GM18511 (cell line): ENCODE measurements at regions not wholly inside any gene's neighbourhood (a gene's known extent, or its start where the extent isn't known, plus 50 kb on each side); places are given as distances from the start of the nearest gene placed in this dataset.

Experiments used
- ATAC-seq: cut with Tn5 transposase; IDR thresholded peaks from one replicate; pipeline ENCODE4 v1.9.1; 2021; ENCODE audit warnings: mild to moderate bottlenecking, moderate library complexity; ENCODE audit not compliant: unreplicated experiment

DNA sequence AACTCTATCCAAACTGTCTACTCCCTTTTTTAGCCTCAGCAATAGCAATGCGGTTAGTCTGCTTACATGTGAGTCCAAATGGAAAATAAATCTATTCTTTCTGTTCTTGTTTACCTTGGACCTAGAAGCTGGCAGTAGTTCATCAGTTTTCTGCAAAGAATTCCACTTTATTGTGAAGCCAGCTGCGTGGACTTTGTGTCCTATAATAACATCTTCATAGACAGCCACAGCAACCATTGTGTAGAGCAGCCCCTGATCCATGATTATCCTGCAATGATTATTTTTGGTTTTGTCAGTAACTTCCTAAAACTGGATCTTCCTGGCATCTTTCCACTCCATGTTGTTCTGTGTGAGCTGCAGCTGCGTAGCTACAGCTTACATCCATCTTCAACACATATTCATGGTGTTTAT, 408.7 kb downstream of the NUF2 start:
- no peak for ATAC-seq

DNA sequence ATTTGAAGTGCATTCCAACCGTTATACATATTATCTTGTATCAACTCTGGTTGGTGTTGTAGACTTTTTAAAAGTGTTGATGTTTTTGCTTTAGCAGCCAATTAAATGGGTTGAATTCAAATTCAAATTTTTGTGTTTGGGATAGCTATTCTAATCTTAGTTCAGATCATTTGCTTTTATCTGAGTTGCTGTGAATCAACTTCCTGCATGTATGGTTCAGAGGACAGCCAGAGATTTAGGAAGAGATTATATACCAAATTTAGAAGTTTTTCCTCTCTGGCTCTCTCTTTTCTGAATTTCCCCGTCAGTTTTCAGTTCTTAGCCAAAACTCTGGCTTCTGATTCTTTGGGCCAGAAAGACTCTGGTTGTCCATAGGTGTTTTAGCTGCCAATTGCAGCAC, 415.5 kb downstream of the NUF2 start:
- no peak for ATAC-seq

DNA sequence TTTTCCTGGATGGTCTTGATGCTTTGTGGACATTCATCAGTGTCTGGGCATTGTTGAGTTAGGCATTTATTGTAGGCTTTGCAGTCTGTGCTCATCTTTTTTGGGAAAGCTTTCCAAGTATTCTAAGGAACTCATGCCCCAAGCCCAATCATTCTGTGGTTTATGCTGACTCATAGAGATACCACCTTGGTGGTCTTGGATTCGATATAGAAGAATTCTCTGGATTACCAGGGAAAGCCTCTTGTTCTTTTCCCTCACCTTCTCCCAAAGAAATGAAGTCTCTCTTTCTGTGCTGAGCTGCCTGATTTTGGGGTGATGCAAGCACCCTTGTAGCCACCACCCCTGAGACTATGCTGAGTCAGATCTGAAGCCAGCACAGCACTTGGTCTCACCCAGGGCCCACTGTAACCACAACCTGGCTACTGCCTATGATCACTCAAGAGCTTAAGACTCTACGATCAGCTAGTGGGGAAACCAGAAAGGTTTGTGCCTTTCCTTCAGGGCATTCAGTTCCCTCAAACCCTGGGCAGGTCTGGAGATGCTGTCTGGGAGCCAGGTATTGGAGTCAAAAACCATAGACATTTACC, 422.6 kb downstream of the NUF2 start:
- no peak for ATAC-seq

DNA sequence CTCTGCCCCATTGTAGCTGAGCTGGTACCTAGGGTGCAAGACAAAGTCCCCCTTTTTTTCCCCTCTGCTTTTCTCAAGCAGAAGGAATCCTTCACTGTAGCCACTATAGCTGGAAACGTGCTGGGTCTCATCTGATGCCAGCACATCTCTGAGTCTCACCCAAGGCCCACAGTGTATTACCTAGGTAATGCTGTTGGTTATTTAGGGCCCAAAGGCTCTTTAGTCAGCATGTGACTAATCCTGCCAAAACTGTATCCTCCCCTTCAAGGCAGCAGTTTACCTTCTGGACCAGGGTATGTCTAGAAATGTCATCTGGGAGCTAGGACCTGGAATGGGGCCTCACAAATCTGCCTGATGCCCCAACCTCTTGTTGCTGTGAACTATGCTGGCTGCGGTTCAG, 423.4 kb downstream of the NUF2 start:
- no peak for ATAC-seq

DNA sequence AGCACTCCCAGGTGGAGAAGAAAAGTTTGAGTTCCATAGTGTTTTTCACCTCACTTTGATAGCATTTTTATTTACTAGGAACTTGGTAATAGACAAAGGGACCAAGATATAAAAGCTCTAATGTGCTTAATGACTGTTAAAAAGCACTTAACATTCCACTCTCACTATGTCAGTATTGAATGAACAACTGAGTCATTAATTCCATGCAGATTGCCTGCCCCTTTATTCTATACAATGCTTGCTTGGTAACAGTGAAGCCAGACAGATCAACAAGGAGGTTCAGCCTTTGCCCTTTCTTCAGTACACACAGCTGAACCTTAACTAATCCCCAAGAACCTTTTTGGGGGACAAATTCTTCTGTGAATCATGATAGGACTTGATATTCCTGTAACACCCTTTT, 425.5 kb downstream of the NUF2 start:
- no peak for ATAC-seq

DNA sequence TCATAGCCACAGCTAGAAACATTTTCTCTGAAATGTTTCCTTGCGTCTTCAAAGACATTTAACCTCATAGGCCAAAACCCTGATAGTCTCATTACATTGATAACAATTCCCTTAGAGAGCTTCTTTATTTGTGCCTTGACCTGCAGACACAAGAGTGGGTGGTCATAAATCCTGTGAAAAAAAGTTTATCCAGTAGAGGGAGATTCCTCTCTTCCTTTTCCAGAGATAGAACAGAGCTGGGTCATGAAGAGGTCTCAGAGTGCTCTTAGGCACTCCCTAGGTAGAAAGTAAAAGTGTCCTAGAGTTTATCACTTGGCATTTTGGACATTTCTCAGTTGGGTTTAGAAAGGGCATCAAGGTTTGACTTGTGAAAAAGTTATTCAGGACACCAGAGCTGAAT, 426.1 kb downstream of the NUF2 start:
- no peak for ATAC-seq

DNA sequence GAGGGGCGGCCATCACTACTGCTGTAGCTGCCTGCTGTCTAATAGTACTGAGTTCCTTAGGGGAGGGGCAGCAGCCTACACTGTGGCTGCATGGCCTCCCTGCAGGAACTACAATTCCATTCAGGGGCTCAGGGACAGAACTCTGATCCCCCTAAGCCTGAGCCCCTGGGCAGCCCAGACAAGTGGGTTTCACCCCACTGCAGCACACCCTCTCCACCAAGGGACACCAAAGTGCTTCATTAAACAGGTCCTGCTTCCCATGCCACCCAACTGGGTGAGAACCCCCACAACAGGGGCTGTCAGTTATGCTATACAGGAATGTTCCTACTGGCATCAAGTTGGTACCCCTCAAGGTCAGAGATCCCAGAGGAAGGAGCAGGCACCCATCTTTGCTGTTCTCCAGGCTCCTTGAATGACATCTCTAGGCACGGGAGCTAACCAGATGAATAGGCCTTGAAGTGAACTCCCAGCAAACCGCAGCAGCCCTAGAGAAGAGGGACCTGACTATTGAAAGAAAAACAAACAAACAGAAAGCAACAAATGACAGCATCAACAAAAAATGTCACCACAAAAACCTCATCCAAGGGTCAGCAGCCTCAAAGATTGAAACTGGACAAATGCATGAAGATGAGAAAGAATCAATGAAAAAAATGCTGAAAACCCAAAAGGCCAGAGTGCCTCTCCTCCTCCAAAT, 437.4 kb downstream of the NUF2 start:
- no peak for ATAC-seq

DNA sequence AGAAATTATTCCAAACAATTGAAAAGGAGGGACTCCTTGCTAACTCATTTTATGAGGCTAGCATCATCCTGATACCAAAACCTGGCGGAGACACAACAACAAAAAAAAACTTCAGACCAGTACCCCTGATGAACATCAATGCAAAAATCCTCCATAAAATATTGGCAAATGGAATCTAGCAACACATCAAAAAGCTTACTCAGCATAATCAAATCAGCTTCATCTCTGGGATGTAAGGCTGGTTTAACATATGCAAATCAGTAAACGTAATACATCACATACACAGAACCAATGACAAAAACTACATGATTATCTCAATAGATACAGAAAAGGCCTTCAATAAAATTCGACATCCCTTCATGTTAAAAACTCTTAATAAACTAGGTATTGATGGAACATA, 440.1 kb downstream of the NUF2 start:
- no peak for ATAC-seq

DNA sequence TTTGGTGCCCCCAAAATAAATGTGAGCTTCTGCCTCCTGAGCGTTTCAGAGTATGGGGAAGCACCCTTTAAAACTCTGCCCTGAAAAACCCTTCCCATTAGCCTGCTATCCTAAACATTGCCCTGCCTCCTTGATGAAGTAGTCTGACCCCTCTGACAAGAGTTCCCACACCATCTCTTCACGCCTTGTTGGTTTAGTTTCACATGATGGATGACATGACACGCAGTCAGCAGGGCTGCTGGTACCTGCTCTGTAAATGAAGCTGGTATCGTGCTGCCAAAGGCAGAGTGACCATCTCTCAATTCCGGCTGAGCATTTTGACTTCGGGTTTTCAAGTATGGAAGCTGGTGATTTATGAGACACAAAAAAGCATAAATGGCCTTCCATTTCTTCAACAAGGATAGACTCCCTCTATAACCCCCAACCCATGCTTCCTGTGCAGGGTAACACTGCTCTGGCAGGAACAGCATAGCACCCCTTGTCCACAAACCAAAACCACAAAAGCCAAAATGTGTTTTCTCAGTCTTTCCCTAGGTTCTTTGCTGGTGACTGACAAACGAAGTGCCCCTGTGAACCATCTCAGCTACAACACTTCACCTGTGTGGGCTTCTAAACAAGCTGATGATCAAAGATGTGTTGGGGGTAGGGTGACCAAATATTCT, 444.6 kb downstream of the NUF2 start:
- no peak for ATAC-seq

DNA sequence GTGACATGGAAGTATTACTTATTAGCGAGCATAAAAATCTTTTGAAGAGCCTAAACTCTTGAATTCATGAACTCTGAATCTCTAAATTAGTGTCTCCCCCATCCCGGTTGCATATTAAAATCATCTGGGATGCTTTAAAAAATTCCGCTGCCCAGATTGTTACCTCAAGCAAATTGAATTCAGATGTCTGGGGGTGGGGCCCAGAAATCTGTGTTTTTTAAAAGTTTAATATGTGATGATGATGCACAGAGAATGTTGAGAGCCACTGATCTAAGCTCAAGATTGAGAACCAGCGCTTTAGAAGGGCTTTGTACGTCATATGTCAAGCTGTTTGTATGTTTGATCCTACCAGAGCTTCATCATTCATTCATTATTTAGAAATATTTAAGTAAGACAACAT, 446.8 kb downstream of the NUF2 start:
- ATAC-seq: no peak

DNA sequence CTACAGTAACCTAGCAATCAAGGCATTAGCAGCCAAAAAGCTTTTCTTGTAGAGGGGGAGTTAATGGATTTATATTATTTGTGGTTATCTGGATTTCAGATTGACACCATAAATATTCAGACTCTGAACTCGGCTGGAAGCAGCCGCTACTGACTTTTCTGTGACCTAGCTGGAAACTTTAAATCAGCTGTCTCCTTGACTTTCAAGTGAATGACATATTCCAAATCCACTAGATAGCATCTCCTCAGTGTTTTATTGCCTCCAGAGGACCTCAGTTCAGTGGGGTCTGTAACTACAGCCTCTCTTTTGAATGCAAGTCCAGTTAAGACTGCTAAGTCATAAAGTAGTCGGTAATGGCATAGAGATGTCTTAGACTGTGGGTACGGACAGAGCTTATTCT, 448.5 kb downstream of the NUF2 start:
- ATAC-seq: no peak

DNA sequence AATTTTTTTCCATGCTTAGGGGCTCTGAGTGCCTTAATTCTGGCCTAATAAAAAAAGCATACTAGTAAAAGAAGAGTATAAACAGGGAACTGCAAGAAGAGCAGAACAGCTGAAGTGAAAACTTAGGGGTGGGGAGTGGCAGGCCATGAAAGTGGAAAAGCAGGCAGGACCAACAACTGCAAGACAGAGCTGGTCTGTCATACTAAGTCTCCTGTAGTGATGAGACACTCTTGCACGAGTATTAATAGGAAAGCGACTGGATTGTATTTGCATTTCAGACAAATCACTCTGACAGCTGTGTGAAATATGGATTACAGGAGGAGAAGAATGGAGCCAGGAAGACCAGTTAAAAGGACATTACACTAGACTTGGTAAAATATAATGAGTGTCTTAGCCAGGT, 449.9 kb downstream of the NUF2 start:
- ATAC-seq: no peak

DNA sequence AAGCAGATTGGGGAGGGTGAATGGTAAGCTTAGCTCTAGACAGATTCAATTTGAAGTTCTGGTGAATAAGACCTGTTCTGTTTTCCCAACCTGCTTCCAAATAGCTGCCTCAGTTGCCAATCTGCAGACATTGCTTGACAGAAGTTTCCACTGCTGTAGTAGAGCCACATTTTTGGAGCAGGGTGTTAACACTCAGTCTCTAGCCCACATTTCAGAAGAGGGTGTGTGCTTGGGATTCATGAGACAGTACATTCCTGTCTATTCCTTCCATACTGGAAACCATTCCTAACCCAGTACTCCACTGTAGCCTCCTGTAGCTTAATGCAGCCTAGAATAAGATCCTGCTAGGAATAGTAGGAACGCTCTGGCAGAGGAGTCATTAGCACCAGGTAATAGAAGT, 450.5 kb downstream of the NUF2 start:
- ATAC-seq: no peak

DNA sequence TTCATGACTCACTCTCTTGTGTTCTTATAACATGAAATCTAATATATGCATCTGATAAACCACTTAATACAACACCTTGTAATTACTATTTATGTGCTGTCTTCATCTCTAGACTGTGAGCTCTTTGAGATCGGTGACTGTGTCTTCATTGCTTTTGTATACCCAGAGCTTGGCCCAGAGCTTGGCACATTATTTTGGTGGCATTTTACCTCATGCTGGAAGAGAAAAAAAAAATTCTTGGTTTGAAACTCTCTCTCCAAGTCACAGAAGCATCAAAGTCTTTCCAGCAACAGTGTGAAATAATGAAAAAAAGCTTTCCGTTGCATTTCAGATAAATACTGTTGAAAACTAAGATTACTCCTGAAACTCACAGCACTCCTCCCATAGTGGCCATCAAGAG, 451.6 kb downstream of the NUF2 start:
- ATAC-seq: no peak

DNA sequence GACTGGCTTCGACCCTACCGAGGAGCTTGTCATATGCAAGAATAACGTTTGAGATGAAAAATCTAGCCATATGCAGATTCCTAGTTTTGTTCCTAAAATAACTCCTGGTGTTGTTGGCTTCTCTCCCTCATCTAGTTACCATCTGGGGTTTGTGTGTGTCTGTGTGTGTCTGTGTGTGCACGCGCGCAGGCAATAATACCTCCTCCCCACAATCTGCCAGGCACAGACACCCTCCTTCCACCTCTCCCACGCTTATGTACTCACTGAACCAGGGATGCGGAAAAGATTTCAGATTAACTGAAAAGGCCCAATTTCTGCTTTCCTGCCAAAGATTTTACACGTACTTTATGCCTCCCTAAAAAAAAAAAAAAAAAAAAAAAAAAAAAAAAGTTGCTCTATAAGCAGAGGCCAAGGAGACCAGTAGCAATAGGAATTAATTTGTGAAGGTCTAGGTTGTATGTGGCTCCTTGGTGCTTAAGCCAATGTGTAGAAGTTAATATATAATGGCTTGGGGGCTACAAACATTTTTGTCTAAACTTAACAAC, 452.7 kb downstream of the NUF2 start:
- ATAC-seq: no peak

DNA sequence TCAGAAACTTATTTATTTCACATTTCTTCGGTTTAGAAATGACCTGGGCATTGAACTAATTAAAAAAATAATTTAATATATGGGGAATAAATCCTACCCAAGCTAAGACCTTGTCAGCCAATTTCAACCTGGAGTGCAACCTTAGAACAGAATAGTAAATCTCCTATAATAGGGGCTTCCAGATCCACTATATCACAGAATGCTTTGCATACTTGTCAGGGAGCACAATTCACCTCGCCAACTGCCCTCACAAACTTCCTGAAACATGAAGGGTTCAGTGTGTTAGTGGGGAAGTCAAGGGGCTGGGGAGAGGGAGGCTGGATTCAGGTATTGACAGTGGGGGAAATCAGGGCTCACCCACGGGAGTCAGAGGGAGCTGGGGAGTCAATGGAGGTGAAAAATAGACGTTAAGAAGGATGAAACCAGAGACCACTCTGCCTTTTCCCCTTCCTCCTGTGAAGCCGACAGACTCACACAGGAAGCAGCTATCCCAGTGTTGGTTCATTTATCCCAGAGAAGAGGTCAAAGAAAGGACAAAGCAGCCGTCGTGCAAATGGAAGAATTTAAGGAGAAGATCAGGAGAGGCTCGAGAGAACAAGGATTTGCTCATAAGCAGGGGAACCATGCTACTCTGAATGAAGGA, 453.3 kb downstream of the NUF2 start:
- ATAC-seq: no peak

DNA sequence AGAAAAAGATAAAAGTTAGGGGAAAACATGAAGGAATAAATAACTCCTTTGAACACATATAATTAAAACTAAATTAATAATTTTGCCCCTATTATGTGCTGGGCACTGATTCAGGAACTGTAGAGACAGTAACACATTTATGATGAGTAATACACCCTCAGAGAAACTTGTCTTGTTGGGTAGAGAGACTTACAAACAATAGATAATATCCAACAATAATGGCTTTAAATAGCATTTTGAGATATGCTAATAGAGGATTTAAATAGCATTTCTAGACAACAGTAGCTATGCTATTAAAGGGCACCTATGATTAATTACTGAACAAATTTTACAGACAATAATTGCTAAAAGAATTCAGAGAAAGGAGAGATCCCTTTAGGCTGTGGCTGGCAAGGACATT, 455.5 kb downstream of the NUF2 start:
- ATAC-seq: no peak

DNA sequence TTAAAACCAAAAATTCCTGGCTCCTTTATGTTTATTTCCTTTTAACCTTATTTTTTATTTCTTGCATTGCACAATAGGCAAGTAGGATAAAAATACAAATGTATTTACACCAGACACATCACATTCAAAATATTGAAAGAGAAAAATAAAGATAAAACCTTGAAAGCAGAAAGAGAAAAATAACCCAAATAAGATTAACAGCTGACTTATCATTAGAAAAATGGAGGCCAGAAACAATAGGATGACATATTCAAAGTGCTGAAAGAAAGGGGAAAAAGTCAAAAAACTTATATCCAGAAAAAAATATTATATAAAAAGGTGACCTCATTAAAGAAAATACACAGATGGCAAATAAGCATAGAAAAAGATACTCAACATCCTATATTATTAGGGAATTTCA, 459.4 kb downstream of the NUF2 start:
- no peak for ATAC-seq

DNA sequence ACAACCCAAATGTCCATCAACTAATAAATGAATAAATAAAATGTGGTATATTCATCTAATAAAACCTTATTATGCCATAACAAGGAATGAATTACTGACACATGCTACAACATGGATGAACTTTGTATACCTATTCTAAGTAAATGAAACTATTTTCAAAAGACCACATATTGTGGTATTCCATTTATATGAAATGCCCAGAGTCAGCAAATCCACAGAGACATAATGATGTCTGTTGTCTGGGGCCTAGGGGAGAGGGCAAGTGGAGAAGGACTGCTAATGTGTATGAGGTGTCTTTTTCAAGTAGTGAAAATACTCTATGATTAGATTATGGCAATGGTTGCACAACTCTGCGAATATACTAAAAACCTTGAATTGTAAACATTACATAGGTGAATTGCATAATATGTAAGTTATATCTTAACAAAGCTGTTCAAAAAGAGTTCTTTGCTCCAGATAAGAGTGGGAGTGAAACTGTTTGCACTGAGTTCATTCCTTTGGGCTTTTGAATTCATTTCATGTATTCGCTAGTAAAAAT, 464.2 kb downstream of the NUF2 start:
- ATAC-seq: no peak

DNA sequence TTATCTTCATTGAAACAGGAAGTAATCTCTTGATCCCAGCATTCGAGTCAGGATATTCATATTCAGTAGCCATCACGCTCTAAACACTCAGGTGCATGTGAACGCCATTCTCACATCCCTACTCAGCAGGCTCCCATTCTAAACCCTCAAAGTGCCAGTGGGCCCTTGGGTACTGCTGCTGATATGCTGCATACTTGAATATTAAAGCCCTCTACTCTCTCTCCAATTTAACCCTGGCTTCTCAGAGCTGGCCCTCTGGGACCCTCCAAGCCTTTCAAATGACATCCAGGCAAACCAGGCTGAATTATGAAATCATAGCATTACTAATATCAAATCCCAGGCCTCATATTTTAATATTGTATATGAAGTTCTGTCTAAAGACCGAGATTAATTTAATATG, 468.2 kb downstream of the NUF2 start:
- no peak for ATAC-seq

DNA sequence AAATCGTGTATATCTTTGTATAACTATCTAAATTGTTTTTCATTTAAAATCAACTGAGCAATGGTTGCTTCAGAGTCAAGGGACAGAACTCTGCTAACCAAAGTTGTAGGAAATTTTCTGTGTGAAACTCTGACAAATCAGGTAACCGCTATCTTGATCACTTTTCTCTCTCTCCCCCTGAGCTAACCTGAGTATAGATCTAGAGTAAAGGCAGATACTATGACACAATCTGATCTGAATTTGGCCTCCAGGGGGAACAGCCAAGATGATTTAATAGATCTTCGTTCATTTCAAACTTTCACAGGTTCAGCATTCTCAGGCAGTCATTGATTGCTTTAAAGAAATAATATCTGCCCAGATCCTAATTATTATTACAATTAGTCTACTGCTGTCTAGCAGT, 472.8 kb downstream of the NUF2 start:
- no peak for ATAC-seq

DNA sequence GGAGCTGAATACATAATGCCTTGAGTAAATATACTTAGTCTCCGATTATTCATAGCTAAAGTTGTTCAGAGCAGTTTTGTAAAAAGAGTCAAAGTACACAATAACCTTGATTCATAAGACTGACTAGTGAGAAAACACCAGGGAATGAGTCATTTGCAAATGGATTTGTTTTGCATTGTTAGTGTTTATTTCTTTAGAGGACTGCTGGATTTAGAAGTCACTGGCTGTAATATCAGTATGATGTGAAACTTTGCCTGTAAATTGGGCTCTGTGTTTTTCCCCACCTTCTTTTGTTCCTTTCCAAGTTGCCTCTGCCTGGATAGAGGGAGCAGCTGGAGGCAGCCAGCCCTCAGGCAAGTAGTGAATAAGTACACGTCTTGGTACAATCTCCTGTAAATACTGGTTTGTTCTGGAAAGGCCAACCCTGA, 474.7 kb downstream of the NUF2 start:
- ATAC-seq: no peak
